ENCODE measurements at regions not wholly inside any gene's neighbourhood (a gene's known extent, or its start where the extent isn't known, plus 50 kb on each side); places are given as distances from the start of the nearest gene placed in this dataset.

- TF ChIP-seq SIN3A (IDR thresholded peaks at IDR 0.05; ENCODE audit: borderline replicate concordance, insufficient read depth, low read length): no peak
- no peak for TF ChIP-seq REST (IDR thresholded peaks at IDR 0.05; ENCODE audit: insufficient read depth in 1 of 2, low read depth in 2 of 2, low read length in 2 of 2)
- no peak for TF ChIP-seq TAF1 (IDR thresholded peaks at IDR 0.05; ENCODE audit: borderline replicate concordance, insufficient read depth, low read length)
- no peak for TF ChIP-seq POLR2AphosphoS5 (IDR thresholded peaks at IDR 0.05; ENCODE audit: low read depth, low read length)
- no peak for TF ChIP-seq FOXP2 (optimal IDR thresholded peaks at IDR 0.05; ENCODE audit: borderline replicate concordance, extremely low read depth, extremely low read length, insufficient read depth)
These were observed 234.8 kb downstream of the NDUFA10 start for GRCh38 chr2:239790313-239790712.

- TF ChIP-seq REST (IDR thresholded peaks at IDR 0.05; ENCODE audit: insufficient read depth in 1 of 2, low read depth in 2 of 2, low read length in 2 of 2) (no peak), SIN3A (IDR thresholded peaks at IDR 0.05; ENCODE audit: borderline replicate concordance, insufficient read depth, low read length) (no peak), FOXP2 (optimal IDR thresholded peaks at IDR 0.05; ENCODE audit: borderline replicate concordance, extremely low read depth, extremely low read length, insufficient read depth) (no peak), TAF1 (IDR thresholded peaks at IDR 0.05; ENCODE audit: borderline replicate concordance, insufficient read depth, low read length) (no peak), POLR2AphosphoS5 (IDR thresholded peaks at IDR 0.05; ENCODE audit: low read depth, low read length) (no peak)
These were observed 235.4 kb downstream of the NDUFA10 start for GRCh38 chr2:239789711-239790110.

- TF ChIP-seq SIN3A (IDR thresholded peaks at IDR 0.05; ENCODE audit: borderline replicate concordance, insufficient read depth, low read length) (no peak), REST (IDR thresholded peaks at IDR 0.05; ENCODE audit: insufficient read depth in 1 of 2, low read depth in 2 of 2, low read length in 2 of 2) (no peak), FOXP2 (optimal IDR thresholded peaks at IDR 0.05; ENCODE audit: borderline replicate concordance, extremely low read depth, extremely low read length, insufficient read depth) (no peak), POLR2AphosphoS5 (IDR thresholded peaks at IDR 0.05; ENCODE audit: low read depth, low read length) (no peak), TAF1 (IDR thresholded peaks at IDR 0.05; ENCODE audit: borderline replicate concordance, insufficient read depth, low read length) (no peak)
These were observed 236.5 kb downstream of the NDUFA10 start for GRCh38 chr2:239788576-239789098.

GRCh38 chr2:239787538-239788050 is 237.5 kb downstream of the NDUFA10 start:
- TF ChIP-seq SIN3A (IDR thresholded peaks at IDR 0.05; ENCODE audit: borderline replicate concordance, insufficient read depth, low read length) (no peak), POLR2AphosphoS5 (IDR thresholded peaks at IDR 0.05; ENCODE audit: low read depth, low read length) (no peak), TAF1 (IDR thresholded peaks at IDR 0.05; ENCODE audit: borderline replicate concordance, insufficient read depth, low read length) (no peak), FOXP2 (optimal IDR thresholded peaks at IDR 0.05; ENCODE audit: borderline replicate concordance, extremely low read depth, extremely low read length, insufficient read depth) (no peak), REST (IDR thresholded peaks at IDR 0.05; ENCODE audit: insufficient read depth in 1 of 2, low read depth in 2 of 2, low read length in 2 of 2) (no peak)
